Astrocyte (in vitro differentiated cells and primary cell): ENCODE measurements at regions not wholly inside any gene's neighbourhood (a gene's known extent, or its start where the extent isn't known, plus 50 kb on each side); places are given as distances from the start of the nearest gene placed in this dataset.

Source experiments
- EZH2 ChIP-seq: IDR thresholded peaks from 2 replicates; pipeline ENCODE4 v1.6.1; 2012; ENCODE audit warnings: mild to moderate bottlenecking, low read length, inconsistent platforms; ENCODE audit not compliant: insufficient read depth
- TF ChIP-seq, protein P1 (sequence below): IDR thresholded peaks from 2 replicates; pipeline ENCODE4 v1.5.1; 2011; ENCODE audit warnings: low read depth, mild to moderate bottlenecking, inconsistent platforms, low read length, moderate library complexity; ENCODE audit not compliant: insufficient read depth

DNA sequence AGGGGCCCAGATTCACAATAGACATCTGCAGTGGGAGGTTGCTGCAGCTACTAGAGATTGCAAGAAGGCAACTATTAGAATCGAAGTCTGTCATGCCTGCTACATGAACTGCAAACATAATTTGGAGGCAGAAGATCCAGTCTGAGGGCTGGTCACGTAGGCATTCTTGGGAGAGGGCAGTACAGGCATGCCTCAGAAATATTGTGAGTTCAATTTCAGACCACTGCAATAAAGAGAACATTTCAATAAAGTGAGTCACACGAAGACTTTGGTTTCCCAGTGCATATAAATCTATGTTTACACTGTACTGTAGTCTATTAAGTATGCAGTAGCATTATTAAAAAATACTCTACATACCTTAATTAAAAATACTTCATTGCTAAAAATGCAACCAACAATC lies 585.8 kb upstream of the FAT1 start:
- TF ChIP-seq, protein P1, sequence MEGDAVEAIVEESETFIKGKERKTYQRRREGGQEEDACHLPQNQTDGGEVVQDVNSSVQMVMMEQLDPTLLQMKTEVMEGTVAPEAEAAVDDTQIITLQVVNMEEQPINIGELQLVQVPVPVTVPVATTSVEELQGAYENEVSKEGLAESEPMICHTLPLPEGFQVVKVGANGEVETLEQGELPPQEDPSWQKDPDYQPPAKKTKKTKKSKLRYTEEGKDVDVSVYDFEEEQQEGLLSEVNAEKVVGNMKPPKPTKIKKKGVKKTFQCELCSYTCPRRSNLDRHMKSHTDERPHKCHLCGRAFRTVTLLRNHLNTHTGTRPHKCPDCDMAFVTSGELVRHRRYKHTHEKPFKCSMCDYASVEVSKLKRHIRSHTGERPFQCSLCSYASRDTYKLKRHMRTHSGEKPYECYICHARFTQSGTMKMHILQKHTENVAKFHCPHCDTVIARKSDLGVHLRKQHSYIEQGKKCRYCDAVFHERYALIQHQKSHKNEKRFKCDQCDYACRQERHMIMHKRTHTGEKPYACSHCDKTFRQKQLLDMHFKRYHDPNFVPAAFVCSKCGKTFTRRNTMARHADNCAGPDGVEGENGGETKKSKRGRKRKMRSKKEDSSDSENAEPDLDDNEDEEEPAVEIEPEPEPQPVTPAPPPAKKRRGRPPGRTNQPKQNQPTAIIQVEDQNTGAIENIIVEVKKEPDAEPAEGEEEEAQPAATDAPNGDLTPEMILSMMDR = no peak
- no peak for TF ChIP-seq EZH2
